DMS 273 treated with DMSO at 0.1 percent for 48 hours (cell line): ENCODE measurements at regions not wholly inside any gene's neighbourhood (a gene's known extent, or its start where the extent isn't known, plus 50 kb on each side); places are given as distances from the start of the nearest gene placed in this dataset.
"Not testable (repeated sequence)": the region's sequence is repeated elsewhere in the genome, so short reads cannot be mapped to it uniquely, and the experiment has no call there.

Source experiments
- DNase-seq: peaks from one replicate; lab custom pipeline; 2025; lab: John Stamatoyannopoulos, UW

DNA sequence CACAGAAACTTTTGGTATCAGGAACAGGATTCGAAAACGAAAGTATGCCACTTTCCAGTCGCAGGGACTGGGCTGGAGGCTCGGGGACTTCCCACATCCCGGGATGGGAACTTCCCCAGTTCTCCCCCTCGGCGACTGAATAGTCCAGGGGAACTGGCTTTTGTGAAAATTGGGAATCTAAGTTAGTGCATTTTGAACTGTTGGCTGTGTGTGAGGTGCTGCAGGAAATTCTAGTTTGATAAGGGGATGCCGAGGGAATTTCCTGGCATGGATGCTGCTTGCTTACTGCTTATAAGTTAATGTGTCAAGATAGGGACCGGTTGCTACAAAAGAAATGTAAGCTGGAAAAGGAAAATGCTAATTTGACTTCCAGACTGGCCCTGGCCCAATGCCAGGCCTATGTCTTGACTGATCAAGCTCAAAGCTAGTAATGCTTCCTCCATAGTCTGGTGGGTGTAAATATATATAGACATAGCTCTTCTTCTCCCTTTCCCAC is 73.4 kb upstream of the EIF5 start:
- DNase-seq, result no peak

DNA sequence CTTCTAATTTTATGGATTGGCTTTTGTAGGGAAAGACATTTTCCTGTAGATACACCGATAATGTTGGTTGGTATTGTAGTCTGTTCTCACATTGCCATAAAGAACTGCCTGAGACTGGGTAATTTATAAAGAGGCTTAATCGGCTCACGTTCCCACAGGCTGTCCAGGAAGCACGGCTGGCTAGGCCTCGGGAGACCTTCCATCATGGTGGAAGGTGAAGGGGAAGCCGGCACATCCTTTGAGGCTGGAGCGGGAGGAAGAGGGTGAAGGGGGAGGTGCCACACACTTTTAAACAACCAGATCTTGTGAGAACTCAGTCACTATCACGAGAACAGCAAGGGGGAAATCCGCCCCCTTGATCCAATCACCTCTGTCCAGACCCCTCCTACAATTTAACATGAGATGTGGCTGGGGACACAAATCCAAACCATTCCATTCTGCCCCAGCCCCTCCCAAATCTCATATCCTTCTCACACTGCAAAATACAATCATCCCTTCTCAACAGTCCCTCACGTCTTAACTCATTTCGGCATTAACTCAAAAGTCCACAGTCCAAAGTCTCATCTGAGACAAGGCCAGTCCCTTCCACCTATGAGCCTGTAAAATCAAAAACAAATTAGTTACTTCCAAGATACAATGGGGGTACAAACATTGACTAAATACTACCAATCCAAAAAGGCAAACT is 66.7 kb upstream of the EIF5 start:
- DNase-seq, result no peak

DNA sequence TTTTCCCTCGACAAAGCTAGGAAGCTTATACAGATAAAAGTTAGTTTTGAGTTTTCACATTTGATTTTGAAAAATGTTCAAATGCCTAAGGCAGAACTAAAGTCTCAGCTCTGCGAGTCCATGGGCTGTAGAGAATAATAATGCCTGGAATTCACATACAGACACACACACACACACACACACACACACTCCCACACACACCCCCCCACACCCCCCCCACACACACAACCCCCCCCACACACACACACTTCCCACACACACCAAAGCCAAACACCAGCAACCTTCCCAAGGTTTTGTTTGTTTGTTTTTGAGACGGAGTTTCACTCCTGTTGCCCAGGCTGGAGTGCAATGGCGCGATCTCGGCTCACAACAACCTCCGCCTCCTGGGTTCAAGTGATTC is 62.8 kb upstream of the EIF5 start:
- DNase-seq, result no peak

DNA sequence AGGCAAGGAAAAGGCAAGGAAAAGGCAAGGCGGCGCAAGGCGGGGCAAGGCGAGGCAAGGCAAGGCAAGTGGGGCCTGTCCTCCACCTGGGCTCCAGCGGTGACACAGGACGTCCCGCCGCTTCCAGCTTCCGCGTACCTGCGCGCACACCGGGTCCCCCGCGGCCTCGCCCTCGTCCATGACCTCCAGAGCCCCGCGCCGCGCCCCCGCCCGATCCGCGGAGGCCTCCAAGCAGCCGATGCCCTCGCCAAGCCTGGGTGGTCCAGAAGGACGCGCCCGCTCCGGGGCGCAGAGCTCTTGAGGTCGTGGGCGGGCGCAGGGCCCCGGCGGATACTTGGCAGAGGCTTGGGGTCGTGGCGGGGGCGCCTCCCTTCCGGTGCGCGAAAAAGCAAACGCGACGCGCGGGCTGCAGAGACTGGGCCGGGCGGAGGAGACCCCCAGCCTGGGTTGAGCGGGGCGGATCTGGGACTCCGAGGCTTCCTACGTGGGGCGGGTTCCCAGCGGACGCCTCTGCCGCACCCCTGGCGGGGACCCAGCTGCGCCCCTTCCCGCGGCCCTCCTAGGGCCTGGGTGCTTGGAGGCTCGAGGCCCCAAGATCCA is 60.8 kb upstream of the EIF5 start:
- no peak for DNase-seq

DNA sequence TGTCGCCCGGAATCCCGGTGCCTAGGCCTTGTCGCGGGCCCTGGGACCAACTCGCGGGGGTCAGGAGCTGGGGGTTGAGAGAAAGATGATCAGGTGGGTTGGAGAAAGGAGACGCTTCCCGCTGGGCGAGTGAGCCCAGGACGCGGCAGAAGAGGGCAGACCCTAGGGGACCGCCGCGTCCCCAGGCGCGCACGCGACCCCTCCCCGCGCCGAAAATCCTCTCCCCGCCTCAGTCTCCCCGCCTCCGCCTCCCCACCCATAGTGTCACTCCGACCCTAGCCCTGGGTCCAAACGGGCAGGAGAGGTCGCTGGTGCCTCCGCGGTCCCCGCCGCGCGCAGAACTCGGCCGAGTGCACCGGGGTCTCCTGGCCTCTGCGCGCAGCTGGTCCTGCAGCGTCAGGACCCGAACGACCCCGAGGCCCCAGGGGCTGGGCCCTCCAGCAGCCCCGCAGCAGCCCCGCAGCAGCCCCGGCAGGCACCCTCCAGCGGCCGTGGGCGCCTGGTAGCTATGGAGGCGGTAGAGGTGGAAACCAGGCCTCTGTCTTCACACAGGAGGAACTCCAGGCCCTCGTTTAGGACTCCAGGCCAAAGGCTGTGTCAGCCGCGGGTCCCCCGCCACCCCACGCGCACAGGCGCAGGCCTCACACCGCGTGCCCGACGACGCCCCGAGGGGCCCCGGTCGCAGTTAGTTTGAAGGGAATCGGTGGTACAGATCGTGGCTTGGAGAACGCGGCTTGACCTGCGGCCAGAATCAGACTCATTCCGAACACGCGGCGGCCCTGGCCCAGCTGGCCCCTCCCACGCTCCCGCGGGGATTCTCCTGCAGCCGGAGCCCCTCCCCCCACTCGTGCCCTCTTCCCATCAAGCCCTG is 60.1 kb upstream of the EIF5 start:
- no peak for DNase-seq

DNA sequence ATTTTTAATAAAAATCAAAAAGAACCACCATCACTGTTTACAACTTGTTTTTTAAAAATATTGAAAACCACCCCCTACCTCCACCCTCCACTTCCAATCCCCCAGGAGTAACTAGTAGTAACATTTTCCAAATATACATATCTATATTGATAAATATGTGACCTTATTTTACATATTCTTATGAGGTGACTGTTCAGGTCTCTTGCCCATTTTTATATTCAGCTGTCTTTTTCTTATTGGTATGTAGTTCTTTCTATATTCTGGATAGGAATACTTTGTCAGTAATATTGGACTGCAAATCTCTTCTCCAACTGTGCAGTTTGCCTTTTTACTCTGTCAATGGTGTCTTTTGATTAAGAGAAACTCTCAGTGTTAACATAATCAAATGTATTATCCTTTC is 59.0 kb upstream of the EIF5 start:
- no peak for DNase-seq

DNA sequence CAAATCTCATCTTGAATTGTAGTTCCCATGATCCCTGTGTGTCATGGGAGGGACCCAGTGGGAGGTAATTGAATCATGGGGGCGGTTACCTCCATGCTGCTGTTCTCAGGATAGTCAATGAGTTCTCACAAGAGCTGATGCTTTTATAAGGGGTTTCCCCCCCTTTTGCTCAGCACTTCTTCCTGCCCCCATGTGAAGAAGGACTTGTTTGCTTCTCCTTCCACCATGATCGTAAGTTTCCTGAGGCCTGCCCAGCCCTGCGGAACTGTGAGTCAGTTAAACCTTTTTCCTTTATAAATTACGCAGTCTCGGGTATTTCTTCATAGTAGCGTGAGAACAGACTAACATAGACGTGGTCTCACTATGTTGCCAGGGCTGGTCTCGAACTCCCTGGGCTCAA is 56.1 kb upstream of the EIF5 start:
- DNase-seq, result no peak

DNA sequence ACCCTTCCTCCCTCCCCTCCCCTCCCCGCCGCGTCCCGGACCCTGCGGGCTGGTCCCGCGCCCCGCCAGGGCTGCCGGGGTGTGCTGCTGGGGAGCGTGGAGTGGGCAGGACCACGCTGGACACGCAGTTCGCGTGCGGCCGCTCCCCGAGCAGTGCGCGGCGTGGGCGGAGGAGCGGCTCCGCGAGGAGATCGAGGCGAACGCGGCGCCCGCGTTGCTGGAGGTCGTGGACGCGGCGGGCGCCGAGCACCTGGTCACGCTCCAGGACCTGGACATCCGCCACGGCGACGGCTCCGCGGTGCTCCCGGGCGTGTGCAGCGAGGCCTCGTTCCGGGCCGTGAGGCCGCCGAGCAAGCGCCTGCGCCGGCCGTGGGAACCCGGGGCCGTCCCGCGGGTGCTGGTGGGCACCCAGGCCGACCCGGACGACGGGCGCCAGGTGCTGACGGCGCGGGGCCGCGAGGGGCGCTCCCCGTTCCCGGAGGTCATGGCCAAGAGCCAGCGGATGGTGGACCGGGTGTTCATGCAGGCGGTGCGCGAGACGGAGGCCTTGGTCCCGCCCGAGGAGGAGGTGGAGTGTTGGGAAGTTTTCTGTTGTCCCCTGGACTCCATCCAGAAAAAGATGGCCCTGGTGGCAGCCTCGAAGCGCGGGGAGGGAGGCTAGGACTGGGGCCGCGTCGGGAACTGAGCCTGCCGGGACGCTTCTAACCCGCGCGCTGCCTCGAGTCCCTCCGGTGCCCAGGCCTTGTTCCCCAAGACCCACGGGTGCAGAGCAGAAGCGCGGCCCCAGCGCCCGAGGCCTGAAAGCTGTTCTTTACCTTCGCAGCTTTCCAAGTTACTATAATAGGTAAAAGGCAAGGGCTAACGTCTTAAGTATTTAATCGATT is 54.7 kb upstream of the EIF5 start:
- DNase-seq, result no peak

DNA sequence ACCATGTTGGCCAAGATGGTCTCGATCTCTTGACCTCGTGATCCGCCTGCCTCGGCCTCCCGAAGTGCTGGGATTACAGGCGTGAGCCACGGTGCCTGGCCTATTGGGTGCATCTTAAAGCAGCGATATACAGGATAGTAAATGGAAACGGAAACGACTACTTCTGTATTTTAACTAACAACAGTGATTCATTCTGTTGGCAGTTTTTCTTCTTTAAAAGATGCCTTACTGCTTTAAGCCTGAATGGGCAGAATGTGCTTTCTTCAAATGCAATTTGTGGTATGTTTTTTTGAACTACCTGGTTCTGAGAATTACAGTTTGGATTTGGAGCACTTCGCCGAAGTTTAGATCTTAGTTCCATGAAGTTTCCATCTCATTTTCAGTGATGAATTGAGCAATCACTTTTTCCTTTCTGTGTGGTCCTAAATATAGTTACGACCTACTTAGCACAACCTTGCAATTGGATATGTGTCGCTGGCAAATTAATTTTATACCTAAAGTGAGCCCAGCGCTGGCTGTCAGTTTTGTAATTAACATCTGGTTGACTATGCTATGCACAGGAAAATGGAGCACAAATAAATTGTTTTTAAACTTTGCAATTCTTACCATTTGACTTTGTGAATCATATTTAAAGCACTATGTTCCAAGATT is 53.6 kb upstream of the EIF5 start:
- DNase-seq, result no peak

DNA sequence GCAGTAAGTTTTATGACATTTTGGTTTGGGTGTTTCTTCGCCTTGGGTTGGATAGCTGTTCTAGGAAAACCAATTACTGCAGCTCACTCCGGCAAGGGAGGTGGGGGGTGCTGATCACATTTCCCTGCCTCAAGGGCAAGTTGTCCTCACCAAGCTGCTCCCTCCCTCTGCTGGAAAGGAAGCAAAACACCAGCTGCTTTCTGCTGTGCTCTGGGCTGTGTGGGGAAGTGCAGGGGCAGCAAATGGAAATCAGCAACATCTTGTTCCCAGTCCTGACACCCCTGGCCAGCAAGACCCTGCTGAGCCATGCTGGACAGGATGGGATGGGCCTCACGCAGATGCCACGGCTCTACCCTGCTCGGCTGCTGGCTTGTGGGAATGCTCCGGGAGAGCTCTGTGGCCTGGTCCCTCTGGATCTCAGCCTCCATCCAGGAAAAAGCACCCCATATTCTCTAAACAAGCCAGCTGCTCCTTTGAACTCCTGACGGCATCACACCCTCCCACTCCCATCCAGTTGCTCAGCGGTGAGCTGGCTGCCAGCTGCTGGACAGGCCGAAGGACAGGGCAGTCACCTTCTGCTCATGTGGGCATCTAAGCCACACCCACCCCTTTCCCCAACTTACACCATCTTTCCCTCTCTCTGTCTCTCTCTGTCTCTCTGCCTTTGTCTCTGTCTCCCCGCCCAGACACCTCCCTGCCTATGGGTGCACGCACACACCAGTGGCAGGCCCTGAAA is 52.4 kb upstream of the EIF5 start:
- DNase-seq, result peak; percentile 75

DNA sequence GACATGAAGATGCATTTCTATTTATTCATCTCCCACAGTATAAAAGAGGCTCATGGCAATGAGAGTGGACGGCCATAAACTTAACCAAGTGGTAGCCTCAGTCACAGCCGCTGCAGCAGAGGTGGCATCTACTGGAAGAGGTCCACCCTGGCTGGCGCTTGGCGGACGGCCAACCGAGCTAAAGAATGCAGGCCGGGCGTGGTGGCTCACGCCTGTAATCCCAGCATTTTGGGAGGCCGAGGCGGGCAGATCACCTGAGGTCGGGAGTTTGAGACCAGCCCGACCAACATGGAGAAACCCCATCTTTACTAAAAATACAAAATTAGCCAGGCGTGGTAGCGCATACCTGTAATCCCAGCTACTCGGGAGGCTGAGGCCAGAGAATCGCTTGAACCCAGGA is 51.7 kb upstream of the EIF5 start:
- not testable (repeated sequence) for DNase-seq

DNA sequence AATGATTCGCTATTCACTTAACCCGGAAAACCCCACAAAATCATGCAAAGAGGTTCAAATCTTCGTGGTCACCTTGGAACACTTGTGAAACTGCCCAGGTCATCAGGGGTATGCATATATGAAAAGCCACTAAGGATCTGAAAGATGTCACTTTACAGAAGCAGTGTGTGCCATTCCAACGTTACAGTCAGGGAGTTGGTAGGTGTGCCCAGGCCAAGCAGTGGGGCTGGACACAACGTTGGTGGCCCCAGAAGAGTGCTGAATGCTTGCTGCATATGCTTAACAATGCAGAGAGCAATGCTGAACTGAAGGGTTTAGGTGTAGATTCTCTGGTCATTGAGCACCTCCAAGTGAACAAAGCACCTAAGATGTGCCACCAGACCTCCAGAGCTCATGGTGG is 51.1 kb upstream of the EIF5 start:
- DNase-seq, result no peak

DNA sequence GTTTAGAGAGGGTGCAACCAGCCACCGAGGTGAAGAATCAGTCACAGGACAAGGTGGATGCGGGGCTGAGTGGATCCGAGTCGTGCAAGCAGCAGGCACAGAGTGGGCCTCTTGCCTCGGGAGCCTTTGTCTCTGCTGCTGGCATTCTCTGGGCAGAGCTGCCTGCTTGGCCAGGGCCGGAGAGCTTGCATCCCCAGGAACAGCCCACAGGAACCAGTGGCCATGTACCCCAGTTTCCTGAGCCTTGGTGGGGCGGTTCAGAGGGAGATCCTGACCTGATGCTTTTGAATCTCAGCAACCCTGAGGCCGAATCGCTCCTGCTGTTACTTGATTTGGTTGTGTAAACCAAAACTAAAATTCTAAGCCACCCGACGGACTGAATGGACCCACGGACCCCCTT is 50.1 kb upstream of the EIF5 start:
- no peak for DNase-seq
